C4-2B (cell line): ENCODE measurements at regions not wholly inside any gene's neighbourhood (a gene's known extent, or its start where the extent isn't known, plus 50 kb on each side); places are given as distances from the start of the nearest gene placed in this dataset.

Experiments
- CTCF ChIP-seq: fragments of 450-650 bp; conservative IDR thresholded peaks from 2 replicates; pipeline ENCODE4 v1.5.1; 2017; ENCODE audit warnings: mild to moderate bottlenecking
- ZFX ChIP-seq: fragments of 450-650 bp; IDR thresholded peaks from 2 replicates; pipeline ENCODE4 v1.6.1; 2017

- TF ChIP-seq CTCF: no peak
- no peak for TF ChIP-seq ZFX
Measured at GRCh38 chr5:167953151-167953798, 338.2 kb upstream of the WWC1 start.
